Activated CD4-positive, alpha-beta T cell treated with anti-CD3 and anti-CD28 coated beads, Interleukin-2, amount 50 U/mL, for 1 hour (primary cell): ENCODE measurements at regions not wholly inside any gene's neighbourhood (a gene's known extent, or its start where the extent isn't known, plus 50 kb on each side); places are given as distances from the start of the nearest gene placed in this dataset.
"Not testable (repeated sequence)": the region's sequence is repeated elsewhere in the genome, so short reads cannot be mapped to it uniquely, and the experiment has no call there.

Experiments
- DNase-seq: peaks from one replicate; pipeline ENCODE4 v3.0.0-alpha.2; 2020

DNA sequence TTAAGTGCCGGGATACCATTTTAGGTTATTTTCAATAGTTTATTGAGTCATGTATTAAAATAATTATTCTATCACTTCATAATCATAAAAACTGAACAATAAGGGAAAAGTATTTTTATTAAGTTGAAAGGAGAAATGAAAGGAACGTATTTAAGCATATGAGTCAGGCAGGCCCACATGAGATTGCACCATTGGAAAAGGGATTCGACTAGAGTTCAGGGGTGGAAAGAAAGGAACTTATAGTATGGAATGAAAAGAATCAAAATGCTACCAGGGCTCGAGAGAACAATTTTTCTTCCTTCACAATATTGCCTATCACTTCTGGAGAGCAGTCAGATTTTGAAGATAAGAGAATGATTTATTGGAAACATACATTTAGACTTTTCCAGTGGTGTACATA, 516.5 kb upstream of the NETO1 start:
- no peak for DNase-seq

DNA sequence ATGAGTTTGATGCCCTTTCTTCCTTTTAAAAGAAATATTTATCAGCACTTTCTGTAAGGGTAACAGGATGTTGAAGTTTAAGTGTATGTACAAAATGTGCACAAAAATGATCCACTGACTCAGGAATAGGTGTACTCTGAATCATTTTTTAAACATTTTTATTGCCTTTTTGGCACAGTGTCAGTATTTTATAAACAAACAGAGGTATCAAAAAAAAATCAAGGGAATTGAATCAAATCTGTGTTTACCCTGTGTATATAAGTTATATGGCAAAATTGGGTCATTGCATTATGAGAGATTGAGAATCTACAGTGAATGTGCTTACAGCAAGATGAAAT, 513.9 kb upstream of the NETO1 start:
- no peak for DNase-seq

DNA sequence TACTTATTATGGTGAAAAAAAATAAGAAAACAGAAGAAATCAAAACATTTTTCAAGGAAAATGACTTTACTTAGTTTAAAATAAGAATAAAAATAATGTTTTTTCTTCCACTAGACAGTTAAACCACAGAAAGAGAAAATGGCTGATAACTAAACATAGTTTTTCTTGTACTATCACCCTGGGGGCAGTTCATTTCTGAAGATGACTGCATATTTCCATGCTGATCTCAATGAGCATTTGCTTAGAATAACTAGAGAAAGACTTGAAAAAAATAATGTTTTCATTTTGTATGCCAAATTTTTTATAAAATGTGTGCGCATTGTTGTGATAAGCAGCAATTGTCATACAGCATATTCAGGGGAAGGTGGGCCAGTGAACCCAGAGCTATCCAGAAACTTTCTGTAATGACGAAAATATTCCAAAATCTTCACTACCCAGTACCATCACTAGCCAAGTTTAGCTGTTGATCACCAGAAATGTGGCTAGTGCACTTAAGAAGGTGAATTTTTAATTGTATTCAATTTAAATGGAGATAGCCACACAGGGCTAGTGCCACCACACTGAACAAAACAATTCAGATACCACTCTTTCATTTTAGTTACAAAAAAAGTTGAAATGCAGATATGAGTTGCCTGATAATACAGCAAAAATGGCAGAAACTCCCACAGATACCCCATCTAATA, 513.4 kb upstream of the NETO1 start:
- no peak for DNase-seq

DNA sequence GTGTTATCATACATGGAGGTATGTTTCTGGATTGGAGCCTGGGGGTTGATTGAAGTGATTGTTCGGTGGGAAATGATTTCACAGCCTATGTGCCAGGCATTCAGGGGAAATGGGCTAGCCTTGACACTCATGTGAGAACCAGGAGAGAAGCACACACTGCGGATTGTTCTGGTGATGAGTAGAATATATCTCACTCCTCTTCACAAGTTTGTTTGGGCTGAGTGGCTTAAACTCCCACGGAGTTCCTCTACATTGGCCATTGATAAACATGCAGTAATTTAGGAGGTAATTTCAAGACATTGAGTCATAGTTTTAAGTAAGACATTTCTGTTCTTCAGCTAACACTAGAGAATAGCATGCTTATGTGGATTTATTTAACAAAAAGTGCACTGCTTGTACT, 498.9 kb upstream of the NETO1 start:
- DNase-seq, result no peak

DNA sequence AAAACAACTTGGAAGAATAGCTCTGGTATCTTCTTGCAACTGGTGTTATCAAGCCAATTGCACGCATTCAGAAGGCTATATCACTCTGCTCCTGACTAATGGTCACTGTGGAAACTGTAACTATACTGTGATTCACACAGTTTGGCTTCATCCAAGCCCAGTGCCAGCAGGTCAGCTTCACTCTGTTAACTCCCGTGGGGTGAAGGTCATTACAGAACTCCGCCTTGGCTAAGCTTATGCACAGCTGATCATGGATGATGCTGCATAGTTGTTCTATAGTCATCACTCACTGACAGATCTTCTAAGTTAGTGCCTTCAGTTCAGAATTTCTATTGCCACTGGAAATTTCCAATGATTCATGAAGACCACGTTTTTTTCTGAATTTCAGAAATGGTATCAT, 497.2 kb upstream of the NETO1 start:
- DNase-seq, result no peak

DNA sequence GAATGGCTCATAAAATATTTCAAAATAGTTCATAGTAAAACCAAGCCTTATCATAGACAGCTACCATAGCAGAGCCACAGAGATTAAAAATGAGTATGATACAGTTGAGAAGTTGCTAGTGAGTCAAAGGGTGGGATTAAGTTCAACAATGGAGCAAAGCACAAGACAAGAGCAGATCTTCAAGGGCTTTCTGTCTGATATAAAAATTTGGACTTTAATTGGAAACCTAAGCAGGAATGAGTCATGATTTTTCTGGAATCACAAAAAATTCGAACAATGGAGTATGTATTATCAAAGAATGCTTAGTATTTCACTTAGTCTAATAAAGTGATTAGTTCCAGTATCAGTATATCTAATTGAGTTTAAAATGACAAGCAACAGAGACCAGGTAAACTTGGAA, 487.3 kb upstream of the NETO1 start:
- DNase-seq, result no peak

DNA sequence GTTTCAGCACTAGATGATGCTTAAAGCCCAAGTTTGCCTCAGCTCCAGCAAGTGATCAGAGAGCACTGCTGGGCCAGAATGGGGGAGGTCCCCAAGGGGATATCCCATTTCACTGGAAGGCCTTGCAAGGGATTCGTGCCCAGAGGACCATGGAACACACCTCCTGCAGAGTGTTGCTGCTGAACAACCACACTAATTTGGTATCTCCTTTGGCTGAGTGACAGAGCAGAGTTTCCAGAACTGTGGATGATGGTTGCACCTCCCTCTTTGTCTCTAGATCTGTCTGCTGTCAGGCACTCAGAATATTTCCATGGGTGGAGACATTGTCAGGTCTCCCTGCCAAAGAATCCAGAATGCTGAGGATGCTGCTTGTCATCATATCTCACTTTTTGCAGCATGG, 484.8 kb upstream of the NETO1 start:
- DNase-seq, result no peak

DNA sequence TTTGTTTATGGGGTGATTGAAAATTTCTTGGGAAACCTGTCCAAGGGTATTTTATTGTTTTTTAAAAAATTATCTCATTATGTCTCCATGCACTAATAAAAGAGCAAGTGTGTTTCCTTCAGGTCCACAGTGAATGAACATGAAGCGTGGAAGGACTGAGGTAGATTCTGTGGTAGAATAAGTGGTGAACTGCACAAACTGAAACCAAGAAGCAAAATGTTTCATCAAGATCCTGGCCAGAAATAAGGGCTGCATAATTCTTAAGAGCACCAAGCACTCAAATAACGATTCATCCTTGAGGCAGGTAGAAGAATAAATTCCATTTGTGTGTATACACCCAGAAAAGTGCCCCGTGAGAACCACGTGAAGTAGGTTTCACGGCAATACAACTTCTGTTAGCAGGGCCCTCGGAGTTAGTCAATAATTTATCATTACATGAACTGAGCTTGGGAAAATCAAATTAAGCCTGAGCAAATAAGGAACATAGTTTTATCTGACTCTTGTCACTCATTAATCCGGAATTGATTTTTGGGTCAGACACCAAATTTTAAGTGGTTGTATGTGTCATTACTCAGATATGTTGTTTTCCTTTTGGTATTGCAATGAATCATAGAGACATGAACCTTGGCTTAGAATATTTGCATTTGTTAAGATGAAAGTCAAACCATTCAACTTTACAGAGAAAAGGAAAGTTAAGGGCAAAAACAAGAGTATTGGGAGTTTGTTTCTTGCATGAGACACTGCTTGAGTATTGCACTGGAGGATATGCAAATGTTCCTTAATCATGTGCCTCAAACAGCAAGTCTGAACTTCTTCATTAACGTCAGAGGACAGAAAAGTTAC, 472.6 kb upstream of the NETO1 start:
- no peak for DNase-seq

DNA sequence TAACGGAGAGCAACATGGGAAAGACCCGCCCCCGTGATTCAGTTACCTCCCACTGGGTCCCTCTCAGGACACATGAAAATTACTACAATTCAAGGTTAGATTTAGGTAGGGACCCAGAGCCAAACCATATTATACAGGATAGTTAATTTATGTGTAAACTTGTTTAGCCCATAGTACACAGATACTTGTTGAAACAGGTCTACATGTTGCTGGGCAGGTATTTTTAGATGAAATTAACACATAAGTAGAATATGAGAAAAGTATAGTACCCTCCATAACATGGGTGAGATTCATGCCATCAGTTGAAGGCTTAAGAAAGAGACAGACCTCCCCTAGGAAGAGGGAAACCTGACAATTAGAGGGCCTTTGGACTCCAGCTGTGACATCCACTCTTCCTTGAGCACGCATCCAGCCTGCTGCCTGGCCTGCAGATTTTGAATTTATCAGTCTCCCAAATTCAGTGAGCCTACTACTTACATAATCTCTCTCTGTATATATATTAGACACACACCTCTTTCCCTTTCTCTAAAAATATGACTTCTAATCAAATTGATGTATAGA, 463.5 kb upstream of the NETO1 start:
- no peak for DNase-seq

DNA sequence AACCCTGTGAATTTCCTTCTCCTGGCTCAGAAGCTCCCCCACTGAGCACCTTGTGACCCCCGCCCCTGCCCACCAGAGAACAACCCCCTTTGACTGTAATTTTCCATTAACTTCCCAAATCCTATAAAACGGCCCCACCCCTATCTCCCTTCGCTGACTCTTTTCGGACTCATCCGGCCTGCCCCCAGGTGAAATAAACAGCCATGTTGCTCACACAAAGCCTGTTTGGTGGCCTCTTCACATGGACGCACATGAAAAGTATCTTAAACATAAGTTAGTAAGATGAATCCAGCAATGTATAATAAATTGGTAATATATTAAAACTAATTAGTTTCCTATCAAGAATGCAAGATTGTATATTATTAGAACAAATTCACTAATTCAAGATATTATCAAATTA, 462.3 kb upstream of the NETO1 start:
- DNase-seq, result not testable (repeated sequence)

DNA sequence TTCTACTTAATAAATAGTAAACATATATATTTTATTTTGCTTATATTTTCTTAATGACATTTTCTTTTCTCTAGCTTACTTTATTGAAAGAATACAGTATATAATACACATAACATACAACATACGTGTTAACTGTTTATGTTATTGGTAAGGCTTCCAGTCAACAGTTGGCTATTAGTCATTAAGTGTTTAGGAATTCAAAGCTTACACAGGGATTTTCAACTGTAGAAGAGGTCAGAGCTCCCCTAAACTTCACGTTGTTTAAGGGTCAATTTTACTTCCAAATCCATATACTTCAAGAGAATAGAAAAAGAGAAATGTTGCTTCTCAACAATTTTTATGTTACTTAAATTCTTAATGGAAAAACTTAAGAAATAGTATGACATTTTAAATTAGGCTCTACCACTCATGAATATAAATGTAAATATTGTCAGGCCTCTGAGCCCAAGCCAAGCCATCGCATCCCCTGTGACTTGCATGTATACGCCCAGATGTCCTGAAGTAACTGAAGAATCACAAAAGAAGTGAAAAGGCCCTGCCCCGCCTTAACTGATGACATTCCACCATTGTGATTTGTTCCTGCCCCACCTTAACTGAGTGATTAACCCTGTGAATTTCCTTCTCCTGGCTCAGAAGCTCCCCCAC, 456.5 kb upstream of the NETO1 start:
- DNase-seq, result not testable (repeated sequence)

DNA sequence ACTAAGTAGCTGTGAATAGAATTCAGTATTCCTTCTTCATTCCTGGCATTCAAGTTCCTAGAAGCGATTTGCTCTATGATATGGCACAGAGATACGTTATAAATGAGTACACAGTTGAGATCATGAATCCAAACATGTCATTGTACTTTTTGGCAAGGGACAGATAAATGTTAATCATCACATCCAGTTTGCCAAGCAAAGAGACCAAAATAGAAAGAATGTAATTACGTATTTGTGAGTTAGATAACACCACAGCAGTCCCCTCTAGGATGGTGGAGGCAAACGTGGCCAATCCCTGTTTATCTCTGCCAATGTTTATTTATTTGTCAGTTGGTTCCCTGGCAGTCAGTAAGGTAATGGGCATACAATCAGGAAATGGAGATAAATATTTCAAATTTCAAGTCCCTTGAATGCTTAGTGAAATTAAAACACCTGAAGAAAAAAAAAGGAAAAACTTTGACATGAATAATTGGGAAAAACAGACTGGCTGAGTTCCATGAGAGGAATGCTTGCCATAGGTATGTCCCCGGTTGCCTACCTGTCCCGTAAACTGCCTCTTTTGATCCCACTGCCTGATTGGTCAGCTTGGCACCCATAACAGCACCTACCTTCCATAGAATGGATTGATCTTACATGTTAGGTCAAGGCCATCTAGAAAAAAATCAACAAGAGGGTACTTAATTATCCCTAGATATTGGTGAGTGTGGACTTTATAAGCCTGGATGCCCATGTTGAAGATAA, 451.1 kb upstream of the NETO1 start:
- no peak for DNase-seq

DNA sequence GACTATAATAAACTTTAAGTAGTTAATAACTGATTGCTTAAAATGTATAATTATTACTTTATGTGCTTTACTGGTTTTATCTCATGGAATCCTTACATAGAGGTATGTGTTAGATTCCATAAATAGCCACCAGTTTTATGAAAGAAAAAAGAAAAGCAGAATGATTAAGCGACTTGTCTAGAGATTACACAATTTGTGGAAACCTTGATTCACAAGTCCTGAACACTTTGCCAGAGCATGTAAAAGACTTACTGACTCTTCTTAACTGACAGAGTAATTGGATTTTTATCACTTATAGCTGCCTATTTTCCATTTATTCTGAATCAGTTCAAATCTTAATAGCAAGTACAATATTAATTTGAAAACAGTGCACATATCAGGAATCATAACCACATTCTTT, 448.7 kb upstream of the NETO1 start:
- DNase-seq, result no peak

DNA sequence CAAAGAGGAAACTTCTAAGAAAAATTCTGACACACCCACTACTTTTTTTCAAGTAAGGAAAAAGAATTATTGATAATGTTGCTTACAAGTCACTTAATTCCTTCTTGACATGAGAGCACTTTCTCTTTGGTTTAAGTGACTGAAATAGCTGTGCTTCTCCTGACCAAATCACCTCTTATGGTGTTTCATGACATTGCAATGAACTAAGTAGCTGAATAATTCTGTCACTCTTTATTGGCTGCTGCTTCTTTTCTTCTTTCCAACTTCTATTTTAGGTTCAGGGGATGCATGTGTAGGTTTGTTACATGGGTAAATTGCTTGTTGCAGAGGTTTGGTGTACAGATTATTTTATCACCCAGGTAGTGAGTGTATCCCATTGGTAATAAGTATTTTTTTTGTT, 447.6 kb upstream of the NETO1 start:
- no peak for DNase-seq

DNA sequence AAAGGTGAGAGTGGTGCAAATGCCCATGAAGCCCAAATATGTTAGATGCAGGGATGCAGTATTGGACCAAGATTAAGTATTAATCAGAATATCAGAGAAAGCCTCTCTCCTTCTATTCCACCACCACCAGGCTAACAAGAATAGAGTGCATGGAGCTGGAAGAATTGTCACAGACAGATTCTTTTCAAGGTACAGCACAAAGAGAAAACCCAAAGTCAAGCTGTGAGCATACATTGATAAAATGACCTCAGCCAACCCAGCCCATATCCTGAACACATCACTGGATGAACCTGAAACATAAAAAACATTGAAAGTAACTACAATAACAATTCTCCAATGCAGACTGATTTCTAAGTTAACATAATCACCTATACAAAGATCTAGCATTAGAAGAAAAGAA, 445.7 kb upstream of the NETO1 start:
- no peak for DNase-seq

DNA sequence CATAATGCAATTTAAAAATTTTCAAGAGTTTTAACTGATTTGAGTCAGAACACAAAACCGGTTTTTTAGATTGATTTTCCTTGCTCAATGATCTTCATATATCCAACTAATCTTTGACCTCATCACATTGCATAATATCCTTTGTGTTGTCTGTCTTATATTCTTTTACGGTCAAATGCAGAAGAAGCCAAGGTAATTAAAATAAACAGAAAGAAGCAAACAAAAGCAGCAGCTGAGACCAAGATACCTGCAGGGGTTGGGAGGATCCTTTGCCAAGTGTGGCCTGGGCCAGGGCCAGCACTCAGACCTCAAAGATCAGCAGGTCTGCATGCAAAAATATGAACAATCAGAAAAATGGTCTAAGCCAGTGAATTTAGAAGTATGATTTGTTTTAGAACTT, 428.9 kb upstream of the NETO1 start:
- DNase-seq, result no peak

DNA sequence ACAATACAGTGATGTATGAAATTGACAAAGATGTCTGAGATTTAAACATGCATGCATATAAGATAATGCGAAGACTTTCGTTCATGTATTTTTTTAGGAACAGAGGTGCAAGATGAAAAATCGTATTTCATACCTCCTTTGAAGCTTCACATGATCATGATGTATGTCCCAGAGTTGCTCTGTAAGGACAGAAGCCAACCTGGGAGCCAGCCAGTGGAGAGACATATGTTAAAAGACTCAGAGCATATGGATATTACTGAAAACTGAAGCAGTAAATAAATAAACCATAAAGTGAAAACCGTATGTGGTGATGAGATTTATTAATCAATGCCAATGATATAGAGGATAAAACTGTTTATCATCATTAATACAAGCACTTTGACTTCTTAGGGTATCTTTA, 424.4 kb upstream of the NETO1 start:
- DNase-seq, result no peak

DNA sequence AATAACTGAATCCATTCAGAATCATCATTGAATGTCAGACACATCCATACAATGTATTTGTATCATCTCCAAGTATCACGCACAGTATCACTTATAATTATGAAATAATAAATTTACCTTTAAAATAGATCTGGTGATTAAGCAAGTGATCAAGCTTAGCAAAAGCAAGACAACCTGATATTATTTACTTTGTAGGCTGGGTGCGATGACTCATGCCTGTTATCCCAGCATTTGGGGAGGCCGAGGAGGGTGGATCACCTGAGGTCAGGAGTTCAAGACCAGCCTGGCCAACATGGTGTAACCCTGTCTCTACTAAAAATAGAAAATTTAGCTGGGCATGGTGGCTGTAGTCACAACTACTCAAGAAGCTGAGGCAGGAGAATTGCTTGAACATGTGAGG, 421.0 kb upstream of the NETO1 start:
- no peak for DNase-seq

DNA sequence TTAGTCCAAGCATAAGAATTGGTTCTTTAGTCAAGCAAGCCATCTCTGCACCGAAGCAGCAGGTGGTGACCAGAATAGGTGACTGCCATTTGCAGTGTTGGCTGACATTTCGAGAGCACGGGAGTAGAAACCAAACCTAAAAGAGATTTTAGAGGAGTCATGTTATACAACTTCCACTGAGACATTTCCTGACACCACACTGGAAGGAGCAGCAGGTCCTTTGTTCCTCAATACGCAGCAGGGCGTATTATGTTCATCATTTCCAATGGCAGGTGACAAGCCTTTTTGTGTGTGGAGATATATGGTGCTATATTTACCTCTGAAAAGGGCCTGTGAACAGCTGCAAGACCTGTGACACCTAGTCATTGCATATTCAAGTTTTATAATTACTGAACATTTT, 418.8 kb upstream of the NETO1 start:
- no peak for DNase-seq

DNA sequence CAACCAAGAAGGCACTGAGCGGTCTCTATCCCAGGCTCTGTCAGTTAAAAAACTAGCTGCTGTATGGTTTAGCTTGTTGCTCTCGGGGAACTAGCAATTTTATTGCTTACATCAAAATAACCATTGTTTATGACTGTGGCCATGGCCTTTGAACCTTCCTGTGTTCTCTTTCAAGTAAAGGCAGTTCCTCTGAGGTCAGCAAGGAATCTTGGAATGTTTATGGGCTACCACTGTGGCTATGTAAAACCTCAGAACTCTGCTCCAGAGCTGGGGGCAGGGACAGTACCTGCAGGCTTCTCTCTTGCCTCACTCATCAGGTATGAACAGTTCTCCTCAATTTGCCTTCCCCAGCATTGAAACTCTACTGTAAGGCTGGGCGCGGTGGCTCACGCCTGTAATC, 416.0 kb upstream of the NETO1 start:
- DNase-seq, result no peak

DNA sequence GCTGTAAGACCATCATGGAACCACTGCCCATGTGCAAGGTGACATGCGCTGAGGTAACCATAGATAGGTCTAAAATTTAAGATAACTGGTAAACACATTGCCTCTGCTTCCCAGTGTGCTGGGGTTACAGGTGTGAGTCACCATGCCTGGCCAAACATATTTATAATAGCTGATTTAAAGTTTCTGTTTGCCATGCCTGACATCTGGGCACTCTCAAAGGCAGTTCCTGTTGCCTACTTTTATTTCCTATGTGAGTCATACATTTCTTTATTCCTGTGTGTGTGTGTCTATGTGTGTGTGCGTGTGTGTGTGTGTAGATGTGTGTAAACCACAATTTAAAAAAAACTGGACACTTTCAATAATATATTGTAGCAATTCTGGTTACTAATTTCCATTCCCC, 415.2 kb upstream of the NETO1 start:
- DNase-seq, result no peak

DNA sequence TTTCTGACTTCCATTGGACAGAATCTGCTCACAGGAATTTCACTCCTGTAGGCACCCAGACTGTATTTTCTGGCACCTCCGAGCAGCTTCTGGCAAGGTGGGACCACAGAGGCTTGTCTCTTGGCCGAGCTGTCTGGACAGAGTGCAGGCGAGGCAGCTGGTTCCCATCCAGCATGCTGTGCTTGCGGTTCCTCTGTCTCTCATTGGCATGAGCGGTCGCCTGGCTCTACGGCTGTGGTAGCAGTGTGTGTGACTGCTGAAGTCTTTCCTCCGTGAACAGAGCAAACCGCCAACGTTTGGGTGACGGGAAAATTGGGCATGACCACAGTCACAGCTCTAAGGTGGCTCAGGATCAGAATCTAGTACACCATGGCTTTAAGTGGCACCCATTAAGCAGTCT, 411.7 kb upstream of the NETO1 start:
- no peak for DNase-seq
